ENCODE measurements at regions not wholly inside any gene's neighbourhood (a gene's known extent, or its start where the extent isn't known, plus 50 kb on each side); places are given as distances from the start of the nearest gene placed in this dataset.
"Not testable (repeated sequence)": the region's sequence is repeated elsewhere in the genome, so short reads cannot be mapped to it uniquely, and the experiment has no call there.

DNA sequence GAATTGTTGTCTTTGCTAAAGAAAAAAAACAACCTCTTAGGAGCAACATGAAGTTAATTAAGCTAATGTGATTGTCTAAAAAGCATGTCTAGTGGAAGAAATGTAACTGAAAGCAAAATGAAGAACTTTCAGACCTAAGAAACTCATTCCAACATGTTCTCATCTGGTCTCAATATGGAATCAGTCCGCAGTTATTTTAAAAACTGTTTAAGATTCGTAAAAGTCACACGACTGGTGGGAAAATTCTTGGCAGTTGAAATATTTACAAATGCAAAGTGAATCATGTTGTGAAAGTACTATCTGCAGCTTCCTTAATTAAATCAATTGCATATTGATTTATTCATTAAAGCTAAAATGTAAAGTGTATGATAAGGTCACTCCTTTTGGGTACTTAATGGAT is 117.8 kb upstream of the DIAPH2 start:
- no CpG with 5 or more reads among the region's 3 CpGs for WGBS (ENCODE audit: insufficient coverage, insufficient read length)
- Histone ChIP-seq H3K36me3 (ENCODE audit: control insufficient read depth, insufficient read depth, low read length) (no peaks in the 10 kb centered on the region), H3K4me1 (ENCODE audit: control insufficient read depth, insufficient read depth, low read length) (no peaks in the 10 kb centered on the region), H3K4me3 (ENCODE audit: low read length) (no peak overlapping the region), H3K9me3 (ENCODE audit: control insufficient read depth, insufficient read depth, low read length) (no peaks in the 10 kb centered on the region), H3K27ac (ENCODE audit: low read length) (no peak overlapping the region), H3K27me3 (ENCODE audit: control insufficient read depth, insufficient read depth, low read length) (no peaks in the 10 kb centered on the region)
- DNase-seq (ENCODE audit: low read depth, low spot score): no peak

DNA sequence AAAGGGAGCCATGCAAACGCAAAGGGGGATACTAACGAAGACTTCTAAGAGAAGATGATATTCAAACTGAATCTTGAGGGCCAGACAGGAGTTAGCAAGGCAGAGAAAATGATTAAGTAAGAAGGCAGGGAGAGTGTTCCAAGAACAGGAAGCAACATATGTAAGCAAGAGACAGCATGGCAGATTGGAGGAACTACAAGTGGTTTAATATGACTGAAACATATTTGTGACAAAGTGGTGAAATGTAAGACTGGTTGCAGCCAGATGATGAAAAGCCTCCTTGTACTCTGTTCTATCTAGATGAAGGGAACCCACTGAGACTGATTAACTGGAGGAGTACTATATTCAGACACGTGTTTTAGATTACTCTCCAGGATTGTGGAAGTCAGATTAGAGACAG is 116.6 kb upstream of the DIAPH2 start:
- WGBS (ENCODE audit: insufficient coverage, insufficient read length): no CpG with 5 or more reads among the region's 3 CpGs
- H3K9me3 ChIP-seq (ENCODE audit: control insufficient read depth, insufficient read depth, low read length): no peaks in the 10 kb centered on the region
- H3K36me3 ChIP-seq (ENCODE audit: control insufficient read depth, insufficient read depth, low read length): no peaks in the 10 kb centered on the region
- no peaks in the 10 kb centered on the region for H3K27me3 ChIP-seq (ENCODE audit: control insufficient read depth, insufficient read depth, low read length)
- H3K27ac ChIP-seq (ENCODE audit: low read length): no peak overlapping the region
- DNase-seq (ENCODE audit: low read depth, low spot score): no peak
- H3K4me3 ChIP-seq (ENCODE audit: low read length): no peak overlapping the region
- no peaks in the 10 kb centered on the region for H3K4me1 ChIP-seq (ENCODE audit: control insufficient read depth, insufficient read depth, low read length)

GRCh38 chrX:96569034-96569433 is 115.6 kb upstream of the DIAPH2 start:
- Histone ChIP-seq H3K4me1 (ENCODE audit: control insufficient read depth, insufficient read depth, low read length) (no peaks in the 10 kb centered on the region), H3K9me3 (ENCODE audit: control insufficient read depth, insufficient read depth, low read length) (no peaks in the 10 kb centered on the region), H3K27ac (ENCODE audit: low read length) (no peak overlapping the region), H3K36me3 (ENCODE audit: control insufficient read depth, insufficient read depth, low read length) (no peaks in the 10 kb centered on the region), H3K4me3 (ENCODE audit: low read length) (no peak overlapping the region), H3K27me3 (ENCODE audit: control insufficient read depth, insufficient read depth, low read length) (no peaks in the 10 kb centered on the region)
- DNase-seq (ENCODE audit: low read depth, low spot score): no peak
- WGBS (ENCODE audit: insufficient coverage, insufficient read length): no CpG with 5 or more reads among the region's 3 CpGs

GRCh38 chrX:96575011-96575410 is 109.6 kb upstream of the DIAPH2 start:
- WGBS (ENCODE audit: insufficient coverage, insufficient read length): no CpG with 5 or more reads among the region's 1 CpG
- Histone ChIP-seq H3K4me3 (ENCODE audit: low read length) (no peak overlapping the region), H3K9me3 (ENCODE audit: control insufficient read depth, insufficient read depth, low read length) (no peaks in the 10 kb centered on the region), H3K27ac (ENCODE audit: low read length) (no peak overlapping the region), H3K36me3 (ENCODE audit: control insufficient read depth, insufficient read depth, low read length) (no peaks in the 10 kb centered on the region), H3K27me3 (ENCODE audit: control insufficient read depth, insufficient read depth, low read length) (no peaks in the 10 kb centered on the region), H3K4me1 (ENCODE audit: control insufficient read depth, insufficient read depth, low read length) (no peaks in the 10 kb centered on the region)
- DNase-seq (ENCODE audit: low read depth, low spot score): no peak

DNA sequence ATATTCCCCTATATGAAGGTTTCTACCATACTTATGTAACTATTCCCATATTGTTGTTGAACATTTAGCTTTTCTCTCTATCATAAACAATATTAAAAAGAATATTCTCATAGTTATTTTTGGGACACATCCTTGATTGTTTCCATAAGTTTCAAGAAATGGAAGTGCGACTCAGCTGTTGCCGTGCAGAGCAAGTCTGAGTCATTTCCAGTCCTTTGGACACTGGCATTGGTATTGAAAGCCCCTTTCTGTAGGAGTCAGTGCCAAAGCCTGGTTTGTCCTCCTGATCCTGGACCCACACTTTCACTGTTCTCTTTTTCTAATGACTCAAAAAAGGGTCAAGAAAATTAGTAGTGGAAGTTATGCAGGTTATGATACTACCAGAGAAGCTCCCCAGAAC is 108.3 kb upstream of the DIAPH2 start:
- DNase-seq (ENCODE audit: low read depth, low spot score): no peak
- Histone ChIP-seq H3K36me3 (ENCODE audit: control insufficient read depth, insufficient read depth, low read length) (no peaks in the 10 kb centered on the region), H3K4me1 (ENCODE audit: control insufficient read depth, insufficient read depth, low read length) (no peaks in the 10 kb centered on the region), H3K4me3 (ENCODE audit: low read length) (no peak overlapping the region), H3K27ac (ENCODE audit: low read length) (no peak overlapping the region), H3K9me3 (ENCODE audit: control insufficient read depth, insufficient read depth, low read length) (no peaks in the 10 kb centered on the region), H3K27me3 (ENCODE audit: control insufficient read depth, insufficient read depth, low read length) (no peaks in the 10 kb centered on the region)
- WGBS (ENCODE audit: insufficient coverage, insufficient read length): no CpG with 5 or more reads among the region's 2 CpGs

GRCh38 chrX:96578781-96579180 is 105.9 kb upstream of the DIAPH2 start:
- no peak overlapping the region for H3K4me3 ChIP-seq (ENCODE audit: low read length)
- no peaks in the 10 kb centered on the region for H3K9me3 ChIP-seq (ENCODE audit: control insufficient read depth, insufficient read depth, low read length)
- no peaks in the 10 kb centered on the region for H3K27me3 ChIP-seq (ENCODE audit: control insufficient read depth, insufficient read depth, low read length)
- DNase-seq (ENCODE audit: low read depth, low spot score): no peak
- no peaks in the 10 kb centered on the region for H3K4me1 ChIP-seq (ENCODE audit: control insufficient read depth, insufficient read depth, low read length)
- H3K36me3 ChIP-seq (ENCODE audit: control insufficient read depth, insufficient read depth, low read length): no peaks in the 10 kb centered on the region
- no peak overlapping the region for H3K27ac ChIP-seq (ENCODE audit: low read length)

DNA sequence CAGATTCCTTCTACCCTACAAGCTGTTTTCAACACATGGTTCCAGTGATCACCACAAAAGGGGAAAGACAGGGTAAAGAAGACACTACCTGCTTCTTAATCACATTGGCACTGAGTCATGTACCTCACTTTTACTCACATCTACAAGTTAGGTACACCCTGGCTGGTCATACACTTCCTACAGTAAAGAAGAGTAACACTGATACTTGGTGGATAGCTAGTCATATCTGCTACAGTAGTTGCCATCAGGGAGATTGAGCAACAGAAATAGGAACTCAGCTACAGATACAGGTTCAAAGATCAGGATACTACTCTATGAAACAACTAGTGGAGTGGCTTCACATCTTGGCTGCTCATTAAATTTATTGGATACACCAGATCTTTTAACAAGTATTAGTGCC is 105.4 kb upstream of the DIAPH2 start:
- Histone ChIP-seq H3K9me3 (ENCODE audit: control insufficient read depth, insufficient read depth, low read length) (no peaks in the 10 kb centered on the region), H3K27me3 (ENCODE audit: control insufficient read depth, insufficient read depth, low read length) (no peaks in the 10 kb centered on the region), H3K27ac (ENCODE audit: low read length) (no peak overlapping the region)

DNA sequence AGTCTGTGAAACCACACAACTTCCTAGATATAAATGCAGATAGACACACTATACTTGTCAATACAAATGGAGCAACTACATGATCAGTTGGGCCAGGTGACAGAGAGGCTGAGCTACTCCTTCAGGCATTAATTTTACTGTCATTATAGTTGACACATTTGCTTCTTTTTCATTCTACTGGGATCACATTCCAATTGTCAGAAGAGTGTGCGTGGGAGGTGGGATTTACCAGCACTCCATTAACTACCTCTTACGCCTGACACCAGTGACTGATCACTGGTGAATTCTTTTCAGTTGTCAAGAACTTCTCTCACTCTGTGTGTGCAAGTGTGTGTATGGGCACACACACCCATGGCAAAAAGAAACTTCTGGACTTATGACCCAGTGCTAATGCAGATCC is 94.2 kb upstream of the DIAPH2 start:
- Histone ChIP-seq H3K36me3 (ENCODE audit: control insufficient read depth, insufficient read depth, low read length) (no peaks in the 10 kb centered on the region), H3K9me3 (ENCODE audit: control insufficient read depth, insufficient read depth, low read length) (no peaks in the 10 kb centered on the region), H3K4me3 (ENCODE audit: low read length) (no peak overlapping the region), H3K27ac (ENCODE audit: low read length) (no peak overlapping the region), H3K4me1 (ENCODE audit: control insufficient read depth, insufficient read depth, low read length) (no peaks in the 10 kb centered on the region), H3K27me3 (ENCODE audit: control insufficient read depth, insufficient read depth, low read length) (no peaks in the 10 kb centered on the region)
- no peak for DNase-seq (ENCODE audit: low read depth, low spot score)
- no CpG with 5 or more reads among the region's 2 CpGs for WGBS (ENCODE audit: insufficient coverage, insufficient read length)

More for the DNA sequence above, 105.4 kb upstream of the DIAPH2 start:
- Histone ChIP-seq H3K4me3 (ENCODE audit: low read length) (no peak overlapping the region), H3K36me3 (ENCODE audit: control insufficient read depth, insufficient read depth, low read length) (no peaks in the 10 kb centered on the region), H3K4me1 (ENCODE audit: control insufficient read depth, insufficient read depth, low read length) (no peaks in the 10 kb centered on the region)
- DNase-seq (ENCODE audit: low read depth, low spot score): no peak

DNA sequence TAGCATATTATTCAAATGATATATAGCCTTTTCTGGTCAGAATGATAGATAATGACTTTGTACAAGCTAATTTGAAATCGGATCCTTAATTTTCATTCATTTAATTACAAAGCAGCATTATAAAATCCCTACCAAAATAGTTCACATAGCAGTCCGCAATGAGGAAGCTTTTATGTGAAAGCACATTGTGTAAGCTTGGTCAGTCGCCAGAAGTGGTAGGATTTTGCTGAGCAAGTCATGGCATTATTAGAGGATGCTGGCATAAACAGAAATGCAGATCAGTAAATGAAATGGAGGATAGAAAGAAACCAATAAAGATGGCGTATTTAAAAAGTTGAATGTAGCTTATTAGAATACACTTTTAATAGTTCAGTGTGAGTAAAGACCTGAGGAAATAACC is 93.2 kb upstream of the DIAPH2 start:
- Histone ChIP-seq H3K9me3 (ENCODE audit: control insufficient read depth, insufficient read depth, low read length) (no peaks in the 10 kb centered on the region), H3K36me3 (ENCODE audit: control insufficient read depth, insufficient read depth, low read length) (no peaks in the 10 kb centered on the region), H3K27me3 (ENCODE audit: control insufficient read depth, insufficient read depth, low read length) (no peaks in the 10 kb centered on the region), H3K27ac (ENCODE audit: low read length) (no peak overlapping the region), H3K4me3 (ENCODE audit: low read length) (no peak overlapping the region), H3K4me1 (ENCODE audit: control insufficient read depth, insufficient read depth, low read length) (no peaks in the 10 kb centered on the region)
- no CpG with 5 or more reads among the region's 4 CpGs for WGBS (ENCODE audit: insufficient coverage, insufficient read length)
- no peak for DNase-seq (ENCODE audit: low read depth, low spot score)

GRCh38 chrX:96597847-96598246 is 86.8 kb upstream of the DIAPH2 start:
- not testable (repeated sequence) for H3K27ac ChIP-seq (ENCODE audit: low read length); H3K27me3 ChIP-seq (ENCODE audit: control insufficient read depth, insufficient read depth, low read length); H3K36me3 ChIP-seq (ENCODE audit: control insufficient read depth, insufficient read depth, low read length); DNase-seq (ENCODE audit: low read depth, low spot score); H3K4me3 ChIP-seq (ENCODE audit: low read length); H3K4me1 ChIP-seq (ENCODE audit: control insufficient read depth, insufficient read depth, low read length); H3K9me3 ChIP-seq (ENCODE audit: control insufficient read depth, insufficient read depth, low read length)
- WGBS (ENCODE audit: insufficient coverage, insufficient read length): no CpG with 5 or more reads among the region's 9 CpGs

DNA sequence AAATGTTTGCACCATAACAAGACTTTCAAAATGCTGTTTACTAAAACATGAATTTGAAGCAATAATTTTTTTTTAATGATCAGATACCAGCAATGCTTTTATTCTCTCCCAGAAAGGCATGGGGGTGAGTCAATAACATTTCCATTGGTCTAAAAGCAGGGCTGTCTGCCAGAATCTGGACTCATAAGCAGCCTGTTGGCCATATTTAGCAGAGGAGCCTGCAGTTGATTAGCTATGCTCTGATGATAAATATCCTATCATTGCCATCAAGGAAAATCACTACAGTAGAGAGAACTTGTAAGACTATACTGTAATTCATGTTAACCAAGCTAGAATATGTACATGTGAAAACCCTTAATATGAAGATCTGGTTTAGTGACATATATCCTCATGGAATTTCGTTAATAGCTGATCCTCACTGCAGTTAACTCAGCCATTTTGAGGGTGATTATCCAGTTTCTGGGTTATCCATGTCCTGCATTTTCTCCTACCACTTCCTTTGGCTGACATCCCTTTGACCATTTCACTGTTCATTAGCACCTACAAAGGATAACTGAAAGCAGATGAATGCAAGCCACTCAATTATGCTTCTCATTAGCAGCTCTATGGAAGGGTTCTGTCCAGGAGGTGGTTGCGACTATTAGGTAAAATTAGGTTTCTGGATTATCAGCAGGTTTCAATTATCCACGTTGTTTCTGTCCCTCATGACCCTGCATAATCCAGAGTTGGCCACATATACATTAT is 72.9 kb upstream of the DIAPH2 start:
- H3K27me3 ChIP-seq (ENCODE audit: control insufficient read depth, insufficient read depth, low read length): no peaks in the 10 kb centered on the region
- H3K27ac ChIP-seq (ENCODE audit: low read length): no peak overlapping the region
- no CpG with 5 or more reads among the region's 3 CpGs for WGBS (ENCODE audit: insufficient coverage, insufficient read length)
- H3K4me1 ChIP-seq (ENCODE audit: control insufficient read depth, insufficient read depth, low read length): no peaks in the 10 kb centered on the region
- DNase-seq (ENCODE audit: low read depth, low spot score): no peak
- H3K36me3 ChIP-seq (ENCODE audit: control insufficient read depth, insufficient read depth, low read length): no peaks in the 10 kb centered on the region
- no peak overlapping the region for H3K4me3 ChIP-seq (ENCODE audit: low read length)
- no peaks in the 10 kb centered on the region for H3K9me3 ChIP-seq (ENCODE audit: control insufficient read depth, insufficient read depth, low read length)

Data from iPS DF 6.9 (cell line).